Stimulated activated naive CD8-positive, alpha-beta T cell treated with anti-CD3 and anti-CD28 coated beads, Interleukin-15, Interleukin-2, amounts not matched to agents 100 U/mL and 50 U/mL, for 24 hours (primary cell): ENCODE measurements at regions not wholly inside any gene's neighbourhood (a gene's known extent, or its start where the extent isn't known, plus 50 kb on each side); places are given as distances from the start of the nearest gene placed in this dataset.

Experiments used
- ATAC-seq: fragments of 150-1000 bp; cut with Tn5 transposase; one replicate; pipeline ENCODE4 v1.10.0; 2021
- DNase-seq: peaks from one replicate; pipeline ENCODE4 v3.0.0; 2021

- no peak for DNase-seq
- no peak for ATAC-seq
These were observed 59.7 kb upstream of the LMO1 start for GRCh38 chr11:8323161-8323935.

GRCh38 chr11:8321876-8322275 is 58.2 kb upstream of the LMO1 start:
- DNase-seq (no peak), ATAC-seq (no peak)

DNA sequence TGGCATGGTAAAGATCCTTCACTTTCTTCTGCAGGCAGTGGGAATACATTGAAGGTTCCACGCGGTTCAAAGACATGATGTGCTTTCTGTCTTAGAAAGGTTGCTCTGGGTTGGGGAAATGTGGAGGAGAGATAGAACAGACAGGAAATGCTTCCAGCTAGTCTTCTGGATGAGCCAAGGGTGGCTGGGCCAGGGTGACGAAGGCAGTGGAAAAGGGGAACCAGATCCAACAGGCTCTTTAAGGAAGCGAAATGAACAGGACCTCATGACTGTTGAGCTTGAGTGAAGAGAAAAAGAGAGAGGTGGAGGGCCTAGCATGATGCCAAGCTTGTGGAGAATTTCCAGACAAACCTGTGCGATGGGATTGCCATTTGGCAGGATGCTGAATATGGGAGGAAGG is 56.4 kb upstream of the LMO1 start:
- no peak for ATAC-seq
- no peak for DNase-seq

- ATAC-seq (no peak), DNase-seq (peak; percentile 19)
These were observed 54.9 kb upstream of the LMO1 start for GRCh38 chr11:8318536-8318935.

DNA sequence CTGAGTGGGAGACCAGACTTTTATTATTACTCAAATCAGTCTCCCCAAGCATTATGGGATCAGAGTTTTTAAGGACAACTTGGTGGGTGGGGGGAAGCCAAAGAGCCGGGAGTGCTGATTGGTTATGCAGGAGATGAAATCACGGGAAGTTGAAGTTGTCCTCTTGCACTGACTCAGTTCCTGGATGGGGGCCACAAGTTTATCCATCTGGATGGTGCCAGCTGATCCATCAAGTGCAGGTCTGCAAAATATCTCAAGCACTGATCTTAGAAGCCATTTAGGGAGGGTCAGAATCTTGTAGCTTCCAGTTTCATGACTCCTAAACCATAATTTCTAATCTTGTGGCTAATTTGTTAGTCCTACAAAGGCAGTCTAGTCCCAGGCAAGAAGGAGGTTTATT is 53.5 kb upstream of the LMO1 start:
- no peak for DNase-seq
- no peak for ATAC-seq

GRCh38 chr11:8315954-8316353 is 52.3 kb upstream of the LMO1 start:
- no peak for ATAC-seq
- DNase-seq, result no peak

- ATAC-seq, result no peak
- no peak for DNase-seq
These were observed 51.8 kb upstream of the LMO1 start for GRCh38 chr11:8315463-8315862.

GRCh38 chr11:8314916-8315315 is 51.2 kb upstream of the LMO1 start:
- ATAC-seq (no peak), DNase-seq (no peak)

- ATAC-seq, result no peak
These were observed 49.9 kb upstream of the LMO1 start for GRCh38 chr11:8313504-8314090.

More at GRCh38 chr11:8313504-8314090, 49.9 kb upstream of the LMO1 start:
- no peak for DNase-seq
